GM13977 (cell line): ENCODE measurements at regions not wholly inside any gene's neighbourhood (a gene's known extent, or its start where the extent isn't known, plus 50 kb on each side); places are given as distances from the start of the nearest gene placed in this dataset.
A peak's percentile ranks its signal among the peaks of the same experiment; 100 is the strongest.

ENCODE experiments used
- DNase-seq: peaks from one replicate; pipeline ENCODE4 v3.0.0; 2012; ENCODE audit warnings: low spot score
- CTCF ChIP-seq: IDR thresholded peaks from 2 replicates; pipeline ENCODE4 v1.5.1; 2012; ENCODE audit warnings: mild to moderate bottlenecking, control low read depth; ENCODE audit not compliant: insufficient read depth; ENCODE audit errors: extremely low read depth, missing control alignments
- in situ Hi-C: fragments of 300-500 bp; cut with MboI; formaldehyde crosslinking; loops from one replicate; pipeline ENCODE4 v1.12.0; 2022; ENCODE audit warnings: low sequenced_read_pairs, low pct_unique_long_range_greater_than_20kb, mixed read lengths, inconsistent platforms; ENCODE audit not compliant: unreplicated experiment

DNA sequence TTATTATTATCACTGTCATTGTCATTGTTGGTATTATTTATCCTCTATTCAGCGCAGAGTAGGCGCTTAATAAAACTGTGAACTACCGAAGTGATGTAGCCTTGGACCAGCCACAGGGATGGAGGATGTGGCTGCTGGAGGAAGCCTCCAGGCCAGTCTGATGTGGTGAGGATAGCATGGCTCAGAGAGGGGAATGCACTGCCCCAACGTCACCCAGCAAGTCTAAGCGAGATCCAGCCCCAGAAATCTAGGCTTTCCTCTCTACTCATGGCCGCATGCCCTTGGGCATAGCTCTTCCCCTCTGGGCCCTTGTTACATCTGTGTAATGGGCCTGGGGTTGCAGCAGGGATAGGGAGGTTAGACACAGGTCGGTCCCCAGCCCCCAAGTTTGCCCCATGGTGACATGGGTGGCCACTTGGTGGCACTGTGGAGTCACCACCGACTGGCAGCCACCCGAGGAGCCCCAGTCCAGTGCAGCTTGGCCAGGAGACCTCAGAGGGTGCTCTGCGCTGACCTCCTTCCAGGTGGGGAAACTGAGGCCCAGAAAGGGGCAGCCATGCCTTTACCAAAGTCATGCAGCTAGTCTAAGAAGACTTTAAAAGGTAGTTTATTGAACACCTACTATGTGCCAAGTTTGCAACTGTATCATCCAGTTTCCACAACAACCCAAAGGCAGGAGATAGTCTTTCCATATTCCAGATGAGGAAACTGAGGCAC lies 395.7 kb downstream of the MN1 start:
- TF ChIP-seq CTCF: peak; percentile 54
- in situ Hi-C loops: no loop called here
- peak; percentile 48 for DNase-seq

- in situ Hi-C loops: no loop called here
- no peak for TF ChIP-seq CTCF
- DNase-seq: no peak
Measured at GRCh38 chr22:27406389-27406861, 395.1 kb downstream of the MN1 start.

GRCh38 chr22:27407369-27407985 lies 394.1 kb downstream of the MN1 start:
- DNase-seq: no peak
- TF ChIP-seq CTCF: no peak
- in situ Hi-C loops: no loop called here

- in situ Hi-C loops: no loop called here
- TF ChIP-seq CTCF: no peak
- no peak for DNase-seq
Measured at GRCh38 chr22:27408068-27408467, 393.5 kb downstream of the MN1 start.

DNA sequence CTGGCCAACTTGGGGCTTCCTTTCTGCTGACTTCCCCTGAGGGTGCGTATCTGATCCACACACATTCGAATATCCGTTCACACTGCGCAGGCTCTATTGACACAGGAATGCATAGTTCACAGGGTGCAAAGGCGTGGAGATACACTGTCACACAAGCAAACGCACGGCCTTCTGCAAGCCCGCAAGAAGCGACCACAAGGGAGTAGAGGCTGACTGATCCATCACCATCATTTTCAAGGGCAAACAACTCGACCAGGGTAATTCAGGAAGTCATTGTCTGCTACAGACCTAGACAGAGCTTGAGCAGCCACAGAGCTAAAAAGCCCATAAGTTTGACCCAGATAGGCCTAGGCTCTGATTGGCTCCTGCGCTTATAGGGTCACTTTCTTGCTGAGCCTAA lies 392.3 kb downstream of the MN1 start:
- DNase-seq: no peak
- TF ChIP-seq CTCF: no peak
- in situ Hi-C loops: no loop called here

DNA sequence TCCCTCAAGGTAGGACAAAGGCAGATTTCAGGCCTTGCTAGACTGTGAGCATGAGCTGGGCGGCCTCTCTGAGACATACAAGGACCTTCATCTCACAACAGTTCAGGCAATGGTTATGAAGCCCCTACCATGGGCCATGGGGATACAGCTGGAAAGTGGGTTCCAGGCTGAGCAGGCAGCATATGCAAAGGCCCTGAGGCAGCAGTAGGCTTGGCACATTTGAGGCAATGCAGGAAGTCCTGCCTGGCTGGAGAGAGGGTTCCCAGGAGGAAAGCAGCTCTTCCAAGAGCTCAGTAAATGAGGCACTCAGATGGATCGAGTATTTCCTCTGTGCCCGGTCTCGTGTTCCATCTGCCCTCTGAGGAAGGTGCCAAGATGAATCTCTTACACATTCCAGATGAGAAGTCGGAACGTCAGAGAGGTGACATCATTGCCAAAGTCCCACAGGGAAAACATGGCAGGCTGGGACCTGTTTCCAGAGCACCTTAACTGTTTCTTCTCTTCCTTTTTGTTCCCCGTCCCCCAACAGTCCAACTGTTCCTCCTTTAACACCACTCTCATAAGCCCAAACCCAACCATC lies 388.6 kb downstream of the MN1 start:
- TF ChIP-seq CTCF: no peak
- DNase-seq: no peak
- in situ Hi-C loops: no loop called here
